Kidney (tissue), 13 donors: ENCODE measurements at regions not wholly inside any gene's neighbourhood (a gene's known extent, or its start where the extent isn't known, plus 50 kb on each side); places are given as distances from the start of the nearest gene placed in this dataset.

Source experiments
- DNase-seq, 5 donors: peaks; one replicate each; pipeline ENCODE4 v3.0.0-alpha.2; 2013 to 2020
- FAIRE-seq: peaks from 2 replicates; lab custom pipeline; 2012; peaks lifted over from hg19 to GRCh38; lab: Jason Lieb, UNC
- H3K27ac ChIP-seq, 2 donors: one replicate each; pipeline ENCODE4 v1.7.0; 2013; ENCODE audit warnings: low read depth in 2 of 2, low read length in 2 of 2, inconsistent platforms in 1 of 2
- H3K27me3 ChIP-seq: one replicate; pipeline ENCODE4 v1.7.1; 2013; ENCODE audit warnings: low read length, inconsistent platforms; ENCODE audit not compliant: control insufficient read depth, insufficient read depth
- H3K36me3 ChIP-seq, 3 donors: one replicate each; pipeline versions ENCODE4 v1.7.0 to v1.7.1; 2013; ENCODE audit warnings: low read length in 3 of 3, control low read depth in 1 of 3, inconsistent platforms in 1 of 3; ENCODE audit not compliant: insufficient read depth in 3 of 3, control insufficient read depth in 2 of 3
- H3K4me1 ChIP-seq, 3 donors: one replicate each; pipeline versions ENCODE4 v1.7.0 to v1.7.1; 2013; ENCODE audit warnings: low read length in 3 of 3, inconsistent platforms in 1 of 3, low read depth in 1 of 3; ENCODE audit not compliant: control insufficient read depth in 2 of 3, insufficient read depth in 2 of 3
- H3K4me3 ChIP-seq, 3 donors: one replicate each; pipeline versions ENCODE4 v1.7.0 to v1.8.1; 2013; ENCODE audit warnings: low read length in 3 of 3, control low read depth in 1 of 3, inconsistent platforms in 1 of 3
- H3K9ac ChIP-seq, 3 donors: one replicate each; pipeline versions ENCODE4 v1.7.0 to v1.7.1; 2013; ENCODE audit warnings: low read length in 3 of 3, control low read depth in 1 of 3, inconsistent platforms in 1 of 3
- H3K9me3 ChIP-seq, 3 donors: one replicate each; pipeline versions ENCODE4 v1.7.0 to v1.7.1; 2013; ENCODE audit warnings: low read length in 3 of 3, control low read depth in 1 of 3, inconsistent platforms in 1 of 3; ENCODE audit not compliant: control insufficient read depth in 2 of 3, insufficient read depth in 1 of 3
- intact Hi-C: fragments of 100-400 bp; cut with DNase I; formaldehyde crosslinking; loops from one replicate; pipeline ENCODE4 v1.11.1; 2022
- TF ChIP-seq, protein P1 (sequence below): IDR thresholded peaks from 3 replicates; pipeline ENCODE4 v1.5.1; 2012; ENCODE audit warnings: mild to moderate bottlenecking, moderate library complexity, borderline replicate concordance; ENCODE audit not compliant: insufficient read depth; ENCODE audit errors: extremely low read depth
- donor health status: control.
- donor health status: control.
- donor health status: control.
- donor health status: control.
- donor health status: control.
- donor health status: DM: yes; HTN: yes; CAD: no.
- donor health status: Normal renal cell carcinoma (clear cell type).

GRCh38 chr9:89815903-89816573 is 211.2 kb downstream of the GADD45G start:
- intact Hi-C loops, result no loop called here
- Histone ChIP-seq H3K36me3 (no peaks in the 10 kb centered on the region), H3K27ac (no peak overlapping the region), H3K9ac (no peak overlapping the region), H3K27me3 (no peaks in the 10 kb centered on the region), H3K4me3 (no peak overlapping the region), H3K9me3 (no peaks in the 10 kb centered on the region), H3K4me1 (peaks cover 0 to 3% (median 0%) of the 10 kb centered on the region in 3 donors)
- DNase-seq (no peak), FAIRE-seq (no peak)
- TF ChIP-seq, protein P1, sequence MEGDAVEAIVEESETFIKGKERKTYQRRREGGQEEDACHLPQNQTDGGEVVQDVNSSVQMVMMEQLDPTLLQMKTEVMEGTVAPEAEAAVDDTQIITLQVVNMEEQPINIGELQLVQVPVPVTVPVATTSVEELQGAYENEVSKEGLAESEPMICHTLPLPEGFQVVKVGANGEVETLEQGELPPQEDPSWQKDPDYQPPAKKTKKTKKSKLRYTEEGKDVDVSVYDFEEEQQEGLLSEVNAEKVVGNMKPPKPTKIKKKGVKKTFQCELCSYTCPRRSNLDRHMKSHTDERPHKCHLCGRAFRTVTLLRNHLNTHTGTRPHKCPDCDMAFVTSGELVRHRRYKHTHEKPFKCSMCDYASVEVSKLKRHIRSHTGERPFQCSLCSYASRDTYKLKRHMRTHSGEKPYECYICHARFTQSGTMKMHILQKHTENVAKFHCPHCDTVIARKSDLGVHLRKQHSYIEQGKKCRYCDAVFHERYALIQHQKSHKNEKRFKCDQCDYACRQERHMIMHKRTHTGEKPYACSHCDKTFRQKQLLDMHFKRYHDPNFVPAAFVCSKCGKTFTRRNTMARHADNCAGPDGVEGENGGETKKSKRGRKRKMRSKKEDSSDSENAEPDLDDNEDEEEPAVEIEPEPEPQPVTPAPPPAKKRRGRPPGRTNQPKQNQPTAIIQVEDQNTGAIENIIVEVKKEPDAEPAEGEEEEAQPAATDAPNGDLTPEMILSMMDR, result no peak

GRCh38 chr9:89817151-89817950 is 212.5 kb downstream of the GADD45G start:
- FAIRE-seq (no peak), DNase-seq (no peak)
- H3K4me1 ChIP-seq, result peaks cover 0 to 3% (median 0%) of the 10 kb centered on the region in 3 donors
- intact Hi-C loops, result no loop called here
- H3K9me3 ChIP-seq, result no peaks in the 10 kb centered on the region
- no peak overlapping the region for H3K27ac ChIP-seq
- no peak overlapping the region for H3K9ac ChIP-seq
- TF ChIP-seq, protein P1, result no peak
- H3K36me3 ChIP-seq, result no peaks in the 10 kb centered on the region
- no peak overlapping the region for H3K4me3 ChIP-seq
- H3K27me3 ChIP-seq, result no peaks in the 10 kb centered on the region

GRCh38 chr9:89820337-89820736 is 215.5 kb downstream of the GADD45G start:
- H3K27ac ChIP-seq, result no peak overlapping the region
- no peaks in the 10 kb centered on the region for H3K9me3 ChIP-seq
- no peaks in the 10 kb centered on the region for H3K27me3 ChIP-seq
- TF ChIP-seq, protein P1, result no peak
- H3K4me3 ChIP-seq, result no peak overlapping the region
- intact Hi-C loops, result no loop called here
- DNase-seq (no peak), FAIRE-seq (no peak)
- H3K36me3 ChIP-seq, result no peaks in the 10 kb centered on the region
- H3K4me1 ChIP-seq, result peaks cover 0 to under 1% (median 0%) of the 10 kb centered on the region in 3 donors
- H3K9ac ChIP-seq, result no peak overlapping the region
